ENCODE measurements at regions not wholly inside any gene's neighbourhood (a gene's known extent, or its start where the extent isn't known, plus 50 kb on each side); places are given as distances from the start of the nearest gene placed in this dataset.

- CTCF ChIA-PET (ENCODE audit: partially characterized antibody), result interaction anchor here (1.9 kb wide), 1 partner anchor 9 kb away, joined by 6 read pairs; no protein-coding TSS in a partner anchor
- no peak for TF ChIP-seq KDM1A (IDR thresholded peaks at IDR 0.05; ENCODE audit: borderline replicate concordance, low read length)
- TF ChIP-seq TCF12 (IDR thresholded peaks at IDR 0.05; ENCODE audit: low read depth, low read length), result no peak
- no peak for TF ChIP-seq NRF1 (IDR thresholded peaks at IDR 0.05; ENCODE audit: low read depth, low read length)
- no peak for TF ChIP-seq SIRT6 (IDR thresholded peaks at IDR 0.05; ENCODE audit: low read length)
- TF ChIP-seq BCL11A (IDR thresholded peaks at IDR 0.05; ENCODE audit: low read depth in 2 of 2, low read length in 2 of 2), result no peak
- no peak for TF ChIP-seq CHD2 (IDR thresholded peaks at IDR 0.05; ENCODE audit: low read length)
- no peak for TF ChIP-seq SUZ12 (IDR thresholded peaks at IDR 0.05; ENCODE audit: low read length)
- TF ChIP-seq POLR2AphosphoS5 (IDR thresholded peaks at IDR 0.05; ENCODE audit: low read depth, low read length), result no peak
- TF ChIP-seq CTBP2 (IDR thresholded peaks at IDR 0.05; ENCODE audit: borderline replicate concordance, insufficient read depth, insufficient read length, low read length), result no peak
- no peak for TF ChIP-seq SAP30 (IDR thresholded peaks at IDR 0.05; ENCODE audit: insufficient read depth, insufficient replicate concordance, low read length)
- TF ChIP-seq, protein P1, sequence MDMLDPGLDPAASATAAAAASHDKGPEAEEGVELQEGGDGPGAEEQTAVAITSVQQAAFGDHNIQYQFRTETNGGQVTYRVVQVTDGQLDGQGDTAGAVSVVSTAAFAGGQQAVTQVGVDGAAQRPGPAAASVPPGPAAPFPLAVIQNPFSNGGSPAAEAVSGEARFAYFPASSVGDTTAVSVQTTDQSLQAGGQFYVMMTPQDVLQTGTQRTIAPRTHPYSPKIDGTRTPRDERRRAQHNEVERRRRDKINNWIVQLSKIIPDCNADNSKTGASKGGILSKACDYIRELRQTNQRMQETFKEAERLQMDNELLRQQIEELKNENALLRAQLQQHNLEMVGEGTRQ (IDR thresholded peaks at IDR 0.05; ENCODE audit: low read length), result no peak
- TF ChIP-seq CEBPB (IDR thresholded peaks at IDR 0.05; ENCODE audit: low read depth, low read length), result no peak
- TF ChIP-seq POLR2A (IDR thresholded peaks at IDR 0.05; ENCODE audit: control extremely low read depth in 1 of 2, low read depth in 2 of 2, low read length in 2 of 2), result no peak
- TF ChIP-seq KDM4A (IDR thresholded peaks at IDR 0.05; ENCODE audit: low read depth, low read length, severe bottlenecking), result no peak
- no peak for TF ChIP-seq RXRA (IDR thresholded peaks at IDR 0.05; ENCODE audit: insufficient read depth, low read depth, low read length)
These were observed 393.1 kb upstream of the ID4 start for GRCh38 chr6:19444041-19444440.

More at GRCh38 chr6:19444041-19444440, 393.1 kb upstream of the ID4 start:
- no peaks in the 10 kb centered on the region for H4K20me1 ChIP-seq (replicated peaks in 1 of 2; ENCODE audit: control insufficient read depth in 1 of 2, insufficient read depth in 2 of 2, low read length in 2 of 2)
- H4K91ac ChIP-seq (replicated peaks; ENCODE audit: insufficient read length, low read length), result no peak overlapping the region
- no peaks in the 10 kb centered on the region for H3K4me1 ChIP-seq (replicated peaks in 1 of 4; ENCODE audit: control insufficient read depth in 3 of 4, insufficient read depth in 4 of 4, low read length in 3 of 4)
- no peaks in the 10 kb centered on the region for H3K27me3 ChIP-seq (replicated peaks in 1 of 4; ENCODE audit: control insufficient read depth in 3 of 4, extremely low read depth in 1 of 4, insufficient read depth in 3 of 4, low read length in 3 of 4)
- H2AK5ac ChIP-seq (ENCODE audit: low read depth, low read length), result no peak overlapping the region
- no peaks in the 10 kb centered on the region for H3K79me2 ChIP-seq (ENCODE audit: control insufficient read depth in 1 of 2, insufficient read depth in 2 of 2, low read length in 2 of 2)
- no peak overlapping the region for H3K18ac ChIP-seq (ENCODE audit: extremely low read depth, low read length)
- no peak overlapping the region for H2BK12ac ChIP-seq (ENCODE audit: low read depth, low read length)
- no peak overlapping the region for H3K4me3 ChIP-seq (ENCODE audit: extremely low read depth in 1 of 4, insufficient read depth in 2 of 4, low read depth in 3 of 4, low read length in 4 of 4)
- H2AFZ ChIP-seq (ENCODE audit: low read length), result no peak overlapping the region
- DNase-seq (ENCODE audit: low read depth in 1 of 2, low spot score in 2 of 2) (no peak), FAIRE-seq (no peak)
- no peak overlapping the region for H3K4me2 ChIP-seq (ENCODE audit: insufficient read depth in 1 of 2, low read depth in 2 of 2, low read length in 2 of 2)
- no peaks in the 10 kb centered on the region for H3K79me1 ChIP-seq (ENCODE audit: low read depth, low read length)
- H3K4ac ChIP-seq (replicated peaks; ENCODE audit: insufficient read length, low read depth, low read length), result no peak overlapping the region
- no peak overlapping the region for H3K23ac ChIP-seq (ENCODE audit: insufficient read length)
- no peak overlapping the region for H3K56ac ChIP-seq (replicated peaks; ENCODE audit: insufficient read length, low read depth, low read length)
- no peak overlapping the region for H3K14ac ChIP-seq (ENCODE audit: insufficient read length)
- no peak overlapping the region for H4K5ac ChIP-seq (ENCODE audit: insufficient read length, low read depth, low read length)
- no peaks in the 10 kb centered on the region for H3K36me3 ChIP-seq (ENCODE audit: control insufficient read depth in 2 of 4, insufficient read depth in 4 of 4, low read length in 3 of 4)
- 70% methylated on average over 4 of the region's 4 CpGs; no CpG with 5 or more reads in 1 of the 2 experiments for WGBS, 2 experiments (ENCODE audit: extremely low coverage in 1 of 2, insufficient coverage in 1 of 2, insufficient read length in 1 of 2, insufficient replicate concordance in 2 of 2, low coverage in 1 of 2, low lambda C conversion rate in 2 of 2, missing lambda C conversion rate in 1 of 2)
- H3K23me2 ChIP-seq (ENCODE audit: low read depth, low read length), result no peaks in the 10 kb centered on the region
- no peak overlapping the region for H4K8ac ChIP-seq (ENCODE audit: extremely low read depth, insufficient read depth, low read length)
- peaks cover 0 to 3% of the 10 kb centered on the region in 2 experiments; a peak in 1 of 4 replicates for H3K9me3 ChIP-seq (ENCODE audit: insufficient read depth in 2 of 2, low read depth in 1 of 2, low read length in 1 of 2)
- no peak overlapping the region for H2BK5ac ChIP-seq (ENCODE audit: low read depth, low read length)
- no peak overlapping the region for H3K9ac ChIP-seq (replicated peaks in 1 of 4; ENCODE audit: extremely low read depth in 1 of 4, low read depth in 3 of 4, low read length in 3 of 4)
- POLR2A ChIA-PET (ENCODE audit: partially characterized antibody), result no interaction called here
- H2BK15ac ChIP-seq (ENCODE audit: low read length), result no peak overlapping the region
- H2BK20ac ChIP-seq (ENCODE audit: low read length), result no peak overlapping the region
- no peak overlapping the region for H3K27ac ChIP-seq (ENCODE audit: low read depth, low read length)
- H2BK120ac ChIP-seq (replicated peaks; ENCODE audit: low read depth, low read length), result no peak overlapping the region

Data from H1 (cell line).